ENCODE measurements at regions not wholly inside any gene's neighbourhood (a gene's known extent, or its start where the extent isn't known, plus 50 kb on each side); places are given as distances from the start of the nearest gene placed in this dataset.

- TF ChIP-seq CTCF (IDR thresholded peaks at IDR 0.05) (no peak), ZFX (IDR thresholded peaks at IDR 0.05; ENCODE audit: borderline replicate concordance) (no peak)
Measured at GRCh38 chr2:219995399-219995798, 368.0 kb downstream of the SLC4A3 start.

Measured in 22Rv1 (cell line).